AML-193 (cell line): ENCODE measurements at regions not wholly inside any gene's neighbourhood (a gene's known extent, or its start where the extent isn't known, plus 50 kb on each side); places are given as distances from the start of the nearest gene placed in this dataset.
"Not testable (repeated sequence)": the region's sequence is repeated elsewhere in the genome, so short reads cannot be mapped to it uniquely, and the experiment has no call there.

ENCODE experiments used
- DNase-seq, 2 experiments: peaks; one replicate each; lab custom pipeline; 2025; lab: John Stamatoyannopoulos, UW

DNA sequence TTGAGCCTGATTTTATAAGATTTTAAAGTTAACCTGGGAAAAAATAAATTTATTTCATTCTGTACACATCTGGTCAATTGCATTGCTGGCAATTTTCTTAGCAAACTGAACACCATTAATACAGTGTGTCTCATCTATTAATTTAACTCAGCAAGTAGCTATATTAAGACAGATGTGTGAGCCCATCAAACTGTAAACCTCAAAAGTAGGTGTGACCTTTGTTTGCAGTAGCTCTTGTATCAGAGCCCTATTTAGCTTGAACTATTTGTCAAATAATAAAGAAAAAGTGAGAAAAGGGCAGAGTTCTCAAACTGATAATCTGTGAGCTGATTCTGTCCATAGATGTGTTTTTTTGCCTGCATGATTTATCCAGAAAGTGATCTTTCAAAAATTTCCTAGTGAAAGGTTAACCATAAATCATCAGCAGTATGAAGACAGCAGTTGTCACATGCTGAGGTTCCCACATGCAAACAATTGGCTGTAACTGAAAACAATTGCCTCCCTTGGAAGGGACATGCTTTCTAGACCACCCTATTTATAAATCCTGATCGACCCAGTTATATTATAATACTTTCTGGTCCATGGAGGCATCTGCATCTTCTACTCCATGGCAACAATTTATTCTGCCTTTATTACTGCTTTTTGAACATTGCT is 646.5 kb downstream of the NSUN3 start:
- DNase-seq = no peak

DNA sequence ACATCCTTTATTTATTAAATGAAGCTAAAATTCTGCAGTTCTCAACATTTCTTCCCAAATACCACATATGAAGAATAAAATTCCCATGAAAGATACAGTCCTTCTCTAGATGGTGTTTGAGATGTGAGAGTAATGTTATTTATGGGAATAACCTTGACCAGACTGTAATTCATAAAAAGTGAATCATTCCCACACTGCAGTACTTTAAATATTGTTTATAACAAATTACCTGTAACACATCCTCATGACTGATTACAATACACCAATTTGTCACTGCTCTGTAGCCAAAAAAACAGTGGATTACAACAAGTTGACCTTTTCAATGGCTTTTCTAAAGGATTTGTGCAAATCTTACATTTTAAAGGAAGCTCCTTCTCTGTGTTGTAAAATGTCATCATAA is 651.3 kb downstream of the NSUN3 start:
- DNase-seq = no peak

DNA sequence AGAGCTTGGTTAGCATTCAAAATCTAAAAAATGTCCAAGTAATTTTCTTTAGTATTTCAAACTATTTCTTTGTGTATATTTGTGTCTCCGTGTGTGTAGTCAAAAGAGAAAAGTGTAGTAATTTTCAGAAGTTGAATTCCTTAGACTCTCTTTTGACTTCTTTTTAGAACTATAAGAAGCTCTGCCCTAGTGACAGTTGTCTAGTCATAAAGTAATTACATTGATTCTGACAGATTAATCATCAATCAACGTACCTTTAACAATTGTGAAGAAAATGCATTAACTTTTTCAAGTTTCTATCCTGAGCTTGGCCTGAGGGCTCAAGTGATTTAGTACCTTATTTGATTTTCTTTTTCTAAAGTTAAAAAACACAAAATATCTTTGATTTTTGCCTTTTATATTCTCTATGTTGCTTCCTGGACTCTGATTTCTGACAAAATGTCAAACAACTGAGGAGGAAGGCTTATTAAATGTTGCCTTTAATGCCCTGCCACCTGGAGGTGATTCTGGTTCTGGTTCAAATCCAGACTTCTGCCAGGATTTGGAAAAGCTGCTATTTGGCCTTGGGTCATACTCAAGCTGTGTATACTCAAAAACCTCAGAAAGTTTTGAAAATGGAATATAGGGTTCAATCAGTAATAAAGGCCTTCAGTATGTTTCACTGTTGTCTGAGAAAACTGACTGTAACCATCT is 653.6 kb downstream of the NSUN3 start:
- DNase-seq = no peak

DNA sequence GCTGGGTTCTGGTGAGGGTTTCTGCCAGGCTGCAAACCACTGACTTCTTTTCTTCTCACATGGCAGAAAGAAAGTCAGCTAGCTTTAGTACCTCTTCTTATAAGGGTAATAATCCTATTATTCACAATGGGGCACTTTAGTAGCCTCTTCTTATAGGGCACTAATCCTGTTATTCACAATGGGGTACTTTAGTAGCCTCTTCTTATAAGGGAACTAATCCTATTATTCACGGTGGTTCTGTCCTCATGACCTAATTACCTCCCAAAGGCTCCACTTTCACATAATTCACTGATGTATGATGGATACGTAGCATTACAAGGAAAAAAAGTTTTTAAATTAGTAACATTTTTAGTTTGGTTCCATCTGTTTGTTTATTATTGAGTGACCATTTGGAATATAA is 671.3 kb downstream of the NSUN3 start:
- DNase-seq = no peak

DNA sequence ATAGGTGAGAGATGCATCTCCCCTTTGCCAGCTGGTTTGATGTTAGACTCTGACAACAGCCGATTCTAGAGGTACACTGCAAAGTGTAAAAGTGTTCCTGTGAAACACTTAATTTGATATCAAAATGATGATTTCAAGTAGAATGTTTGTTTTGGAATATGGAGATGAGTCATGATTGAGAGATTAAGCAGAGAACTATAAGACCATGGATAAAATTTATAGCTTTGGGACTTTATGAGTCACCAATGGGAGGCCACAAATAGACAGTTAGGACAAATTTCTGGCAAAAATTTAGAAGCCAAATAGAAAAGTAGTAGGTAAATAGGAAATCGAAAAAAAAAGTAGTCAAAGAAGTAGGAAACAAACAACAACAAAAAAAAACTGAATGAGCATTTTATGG is 672.5 kb downstream of the NSUN3 start:
- DNase-seq = no peak

DNA sequence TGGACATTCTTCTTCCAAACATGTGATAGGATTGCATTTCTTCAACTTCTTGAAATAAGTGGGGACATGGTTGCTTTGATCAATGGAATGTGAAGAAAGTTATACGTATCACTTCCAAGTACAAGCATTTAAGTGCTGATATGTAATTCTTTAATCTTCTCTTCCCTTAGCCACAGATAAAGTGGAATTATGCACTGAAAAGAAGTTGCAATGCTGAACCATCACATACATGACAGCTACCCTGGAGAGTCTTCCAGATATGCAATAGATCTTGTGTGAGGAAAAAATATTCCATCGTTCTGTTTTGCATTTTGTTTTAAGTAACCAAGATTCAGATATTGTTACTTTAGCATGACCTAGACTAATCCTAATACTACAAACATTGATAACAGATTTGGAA is 674.3 kb downstream of the NSUN3 start:
- DNase-seq = no peak

DNA sequence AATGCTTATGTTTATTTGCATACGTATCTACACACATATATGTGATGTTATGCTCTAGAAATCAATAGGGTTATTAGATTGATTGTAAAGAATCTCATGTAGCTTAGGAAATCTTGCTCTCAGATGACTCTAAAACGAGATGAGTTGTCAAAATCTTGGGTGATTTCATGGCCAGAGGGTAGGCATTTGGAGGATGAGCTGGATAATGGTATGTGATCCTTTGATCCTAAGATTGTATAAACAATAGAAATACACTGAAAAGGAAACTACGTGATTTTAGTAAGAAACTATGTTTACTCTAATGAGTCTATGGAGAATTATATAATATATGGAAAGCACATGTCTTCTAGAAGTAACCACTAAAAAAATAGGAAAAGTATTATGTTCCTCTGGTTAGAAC is 676.6 kb downstream of the NSUN3 start:
- DNase-seq = no peak

DNA sequence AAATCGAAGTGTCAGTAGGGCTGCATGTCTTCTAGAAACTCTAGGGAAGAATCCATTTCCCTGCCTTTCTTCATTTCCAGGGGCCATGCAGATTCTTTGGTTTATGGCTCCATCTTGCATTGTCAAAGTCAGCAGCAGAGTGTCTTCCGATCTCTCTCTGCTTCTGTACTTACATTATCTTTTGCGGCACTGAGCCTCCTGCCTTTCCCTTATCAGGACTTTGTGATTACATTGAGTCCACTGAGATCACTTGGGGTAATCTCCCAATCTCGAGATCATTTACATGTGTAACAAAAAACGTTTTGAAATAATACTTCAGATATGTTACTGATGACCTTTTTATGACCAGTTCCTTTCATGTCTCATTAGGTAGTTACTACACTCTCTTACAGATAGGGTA is 695.9 kb downstream of the NSUN3 start:
- DNase-seq = no peak

DNA sequence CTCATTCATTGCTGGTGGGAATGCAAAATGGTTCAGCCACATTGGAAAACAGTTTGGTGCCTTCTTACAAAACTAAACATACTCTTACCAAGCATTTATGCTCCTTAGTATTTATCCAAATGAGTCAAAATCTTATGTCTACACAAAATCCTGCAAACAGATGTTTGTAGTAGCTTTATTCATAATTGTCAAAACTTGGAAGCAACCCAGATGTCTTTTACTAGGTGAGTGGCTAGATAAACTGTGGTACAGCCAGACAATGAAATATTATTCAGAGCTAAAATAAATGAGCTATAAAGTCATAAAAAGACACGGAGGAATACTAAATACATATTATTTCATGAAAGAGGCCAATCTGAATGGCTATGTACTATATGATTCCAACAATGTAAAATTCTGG is 709.5 kb downstream of the NSUN3 start:
- no peak for DNase-seq

DNA sequence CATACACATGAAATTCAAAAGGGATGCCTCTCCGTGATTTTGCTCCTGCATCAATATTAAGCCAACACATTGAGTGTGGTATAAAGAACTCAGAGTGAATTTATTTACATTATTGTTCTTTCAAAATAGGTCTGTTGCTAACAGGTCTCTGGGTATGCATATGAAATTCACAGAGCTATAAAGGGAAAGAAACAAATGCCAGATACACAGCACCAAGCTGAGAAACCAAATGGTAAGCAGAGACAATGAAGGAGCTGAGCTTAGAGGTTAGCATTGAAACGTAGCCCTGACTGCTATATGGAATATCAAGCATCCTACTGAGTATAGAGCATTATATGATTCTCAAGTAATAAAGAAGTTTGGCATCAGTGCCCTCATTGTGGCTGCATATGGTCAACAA is 712.9 kb downstream of the NSUN3 start:
- DNase-seq = no peak

DNA sequence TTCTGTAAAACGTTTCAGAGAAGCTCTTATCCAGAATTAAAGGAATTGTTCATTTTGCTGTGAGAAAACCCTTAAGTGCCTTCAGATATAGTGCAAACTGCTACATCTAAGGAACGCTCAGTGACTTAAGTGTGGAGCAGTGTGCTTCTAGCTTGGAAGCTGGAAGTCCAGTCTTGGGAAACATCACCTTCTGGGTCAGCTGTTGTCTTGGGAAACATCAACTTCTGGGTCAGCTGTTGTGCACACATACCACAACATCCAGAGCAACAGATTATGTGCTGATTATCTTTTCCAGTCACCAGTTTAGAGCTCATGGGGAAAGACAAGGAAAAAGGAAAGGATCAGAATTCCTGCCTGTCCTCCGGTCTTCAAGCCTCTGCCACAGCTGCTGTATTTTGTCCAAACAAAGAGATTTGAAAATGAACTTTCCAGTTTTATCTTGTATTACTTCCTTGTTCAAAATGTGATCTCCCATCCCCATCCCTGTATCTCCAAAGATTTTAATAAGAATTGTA is 713.6 kb downstream of the NSUN3 start:
- no peak for DNase-seq

DNA sequence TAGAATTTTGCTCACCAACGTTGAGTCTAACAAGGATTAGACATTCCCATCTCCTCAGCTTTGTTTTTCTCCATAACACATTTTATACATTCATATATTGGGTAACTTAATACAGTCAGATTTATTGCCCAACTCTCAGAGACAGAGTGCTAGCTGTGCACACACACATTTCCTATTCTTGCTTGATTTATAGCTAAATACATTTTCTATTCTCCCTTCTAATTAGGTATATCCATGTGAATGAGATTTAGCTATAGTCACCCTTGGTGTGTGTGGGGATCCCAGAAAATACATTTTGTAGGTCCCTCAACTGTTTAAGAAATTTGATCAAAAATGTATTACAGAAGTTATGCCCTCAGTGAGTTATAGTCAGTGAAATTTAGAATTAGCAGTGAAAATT is 715.4 kb downstream of the NSUN3 start:
- DNase-seq = no peak

DNA sequence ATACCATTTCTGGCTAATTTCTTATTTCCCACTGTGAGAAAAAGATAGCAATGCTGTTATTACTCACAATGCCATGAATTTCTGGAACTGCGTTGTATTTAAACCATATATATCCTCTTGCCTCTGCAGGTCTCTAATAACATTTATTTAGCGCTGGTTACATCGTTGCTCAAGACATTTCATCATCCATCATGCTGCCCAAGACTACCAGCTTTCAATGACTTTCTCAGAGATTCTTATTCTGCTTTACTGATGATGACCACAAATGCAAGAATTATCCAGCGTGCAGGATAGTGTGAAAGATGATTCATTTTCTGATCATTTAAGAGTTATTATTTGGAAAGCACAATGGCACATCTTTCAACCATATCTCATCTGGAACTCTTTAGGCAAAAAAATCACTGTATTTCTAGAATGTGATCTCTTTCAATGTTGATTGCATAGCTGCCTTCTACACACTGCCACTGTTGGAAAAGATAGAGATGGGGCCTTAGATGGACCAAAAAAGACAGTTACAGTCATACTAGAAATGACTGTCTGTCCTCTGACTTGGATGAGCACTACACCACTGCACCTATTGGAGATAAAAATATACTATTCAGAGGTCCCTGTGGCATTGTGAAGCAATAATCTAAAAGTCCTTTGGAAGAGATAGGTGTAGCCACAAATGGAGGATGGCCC is 716.1 kb downstream of the NSUN3 start:
- DNase-seq = no peak

DNA sequence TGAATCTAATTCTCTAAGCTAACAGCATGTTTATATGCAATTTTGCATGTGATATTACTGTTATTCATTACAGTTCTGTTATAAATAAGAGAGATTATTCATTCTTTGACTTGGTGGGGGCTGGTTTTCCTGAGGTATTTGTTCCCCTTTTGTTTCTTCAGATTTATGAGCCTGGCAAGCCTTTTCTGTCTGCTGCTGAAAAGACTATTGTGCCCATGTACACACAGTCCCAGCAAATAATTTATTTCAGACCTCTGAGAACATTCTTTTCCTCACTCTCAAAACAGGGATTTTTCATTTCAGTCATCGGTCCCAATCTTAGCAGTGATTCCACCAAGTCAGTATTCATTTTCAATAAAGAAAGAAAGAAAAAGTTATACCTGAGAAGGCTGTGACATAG is 716.8 kb downstream of the NSUN3 start:
- DNase-seq = no peak

DNA sequence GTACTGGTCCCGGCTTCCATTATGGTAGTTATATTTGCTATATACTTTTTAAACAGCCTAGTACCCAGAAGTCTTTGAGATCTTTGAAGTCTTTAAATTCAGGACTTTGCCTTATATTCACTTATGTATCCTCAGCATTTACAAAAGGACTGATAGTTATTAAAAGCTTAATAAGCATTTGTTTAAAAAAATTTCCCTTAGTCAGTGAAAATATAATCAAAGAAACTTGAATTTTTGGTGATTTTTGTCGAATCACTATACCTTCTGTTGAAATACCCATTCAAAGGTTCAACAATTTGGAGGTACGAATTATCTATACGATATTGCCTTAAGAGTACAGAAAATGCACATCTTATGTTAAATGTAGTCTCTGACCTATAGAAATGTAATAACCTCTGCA is 721.4 kb downstream of the NSUN3 start:
- DNase-seq = no peak

DNA sequence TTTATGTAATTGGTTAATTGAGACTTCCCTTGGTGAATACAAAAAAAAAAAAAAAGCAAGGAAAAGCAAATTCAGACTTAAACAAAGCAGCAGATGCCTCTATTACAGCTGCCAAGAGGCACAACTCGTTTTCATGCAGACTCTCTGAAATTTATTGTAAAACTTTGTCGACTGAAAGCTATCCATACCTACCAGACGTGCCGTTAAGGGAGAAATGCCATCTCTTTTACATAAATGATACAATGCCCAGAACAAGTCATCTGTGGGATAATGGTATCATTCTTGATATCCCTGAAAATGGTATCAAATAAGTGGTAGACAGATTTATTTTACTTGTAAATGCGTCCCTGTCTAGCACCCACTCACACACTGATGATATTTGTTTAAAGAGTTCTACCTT is 724.2 kb downstream of the NSUN3 start:
- DNase-seq = no peak

DNA sequence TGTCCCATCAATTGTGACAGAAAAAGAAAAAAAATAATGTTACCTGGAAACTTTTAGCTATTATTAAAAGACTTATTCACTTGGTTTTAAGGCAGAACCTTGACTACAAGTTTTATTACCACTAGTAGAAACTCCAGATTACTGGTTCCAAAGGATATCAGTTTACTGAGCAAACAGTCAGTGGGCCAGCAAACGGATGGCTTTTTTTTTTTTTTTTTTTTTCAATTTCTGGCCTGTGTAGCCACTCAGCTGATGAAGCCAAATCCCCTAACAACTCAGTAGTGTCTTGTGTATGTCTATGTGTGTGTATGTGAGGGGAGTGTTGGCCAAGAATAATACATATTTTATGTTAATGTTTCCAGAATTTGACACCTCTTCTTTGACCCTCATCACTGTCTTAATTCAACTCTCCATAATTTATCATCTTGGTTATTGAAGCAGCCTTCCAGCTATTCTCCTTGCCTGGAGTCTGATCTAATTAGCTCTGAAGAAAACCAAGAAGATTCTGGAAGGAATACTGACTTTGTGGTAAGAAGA is 724.9 kb downstream of the NSUN3 start:
- DNase-seq = no peak

DNA sequence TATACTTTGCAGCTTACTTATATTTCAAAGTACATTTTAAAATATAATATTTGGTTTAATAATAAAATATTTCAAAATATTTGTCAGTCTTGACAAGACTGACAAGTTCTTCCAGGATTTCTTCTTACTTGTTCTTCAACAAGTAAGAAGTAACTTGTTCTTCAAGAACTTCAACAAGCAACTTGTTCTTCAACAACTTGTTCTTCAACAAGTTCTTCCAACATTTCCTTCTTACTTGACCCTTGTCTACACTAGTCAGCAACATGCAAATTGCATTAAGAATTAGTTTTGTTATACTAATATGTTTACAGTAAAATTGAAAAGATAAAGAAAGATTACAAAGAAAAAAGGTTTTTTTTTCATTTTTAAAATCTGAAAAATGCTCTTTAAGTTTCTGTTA is 731.7 kb downstream of the NSUN3 start:
- DNase-seq = no peak

DNA sequence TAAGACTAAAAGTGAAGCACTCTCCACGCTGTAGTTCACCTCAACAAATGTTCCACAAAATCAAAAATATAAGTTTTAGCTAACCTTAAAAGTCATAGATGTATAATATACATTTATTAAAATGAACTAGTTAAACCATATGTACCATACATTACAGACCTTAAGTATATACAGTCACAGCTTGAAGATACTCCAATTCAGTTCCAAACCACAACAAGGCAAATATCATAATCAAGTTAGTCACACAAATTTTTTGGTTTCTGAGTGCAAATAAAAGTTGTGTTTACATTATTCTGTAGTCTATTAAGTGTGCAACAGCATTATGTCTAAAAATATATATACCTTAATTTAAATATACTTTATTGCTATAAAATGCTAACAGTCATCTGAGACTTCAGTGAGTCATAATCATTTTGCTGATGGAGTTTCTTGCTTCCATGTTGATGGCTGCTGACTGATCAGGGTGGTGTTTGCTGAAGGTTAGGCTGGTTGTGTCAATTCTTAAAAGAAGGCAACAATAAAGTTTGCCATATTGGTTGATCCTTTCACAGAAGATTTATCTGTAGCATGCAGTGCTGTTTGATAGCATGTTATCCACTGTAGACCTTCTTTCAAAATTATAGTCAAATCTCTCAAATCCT is 736.7 kb downstream of the NSUN3 start:
- DNase-seq = no peak

DNA sequence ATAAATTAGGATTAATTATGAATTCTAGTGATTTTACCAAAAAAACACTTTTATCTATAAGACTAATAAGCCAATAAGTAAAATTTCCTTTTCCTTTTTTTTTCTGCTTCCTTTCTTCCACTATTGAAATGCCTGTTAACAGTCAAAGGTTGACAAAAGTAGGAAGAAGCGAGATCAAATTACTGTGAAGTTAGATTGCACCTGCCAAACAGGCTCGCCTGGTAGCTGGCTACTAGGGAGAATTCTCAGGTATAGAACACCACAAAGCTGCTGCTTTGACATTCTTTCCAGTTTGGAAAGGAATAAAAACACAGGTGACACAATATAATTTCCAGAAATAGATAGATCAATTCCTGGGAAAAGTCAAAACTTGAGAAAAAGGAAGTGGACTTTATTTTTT is 749.0 kb downstream of the NSUN3 start:
- no peak for DNase-seq

DNA sequence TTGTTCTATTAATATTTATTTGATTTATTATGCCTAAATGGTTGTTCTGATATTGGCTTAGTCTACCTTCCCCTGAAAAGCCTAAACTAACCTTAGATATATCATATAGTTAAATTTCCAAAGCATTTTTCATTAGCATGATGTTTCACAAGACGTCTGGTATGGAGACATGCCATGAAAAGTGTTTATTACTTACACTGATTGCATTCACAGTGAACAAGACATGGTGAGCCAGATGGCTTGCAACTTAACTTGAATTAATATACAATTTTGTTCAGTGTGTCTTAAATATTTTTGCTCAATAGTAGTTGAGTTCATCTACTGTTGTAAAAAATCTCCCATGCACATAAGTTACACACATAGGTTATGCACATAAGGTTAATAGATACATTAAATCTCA is 758.4 kb downstream of the NSUN3 start:
- no peak for DNase-seq

DNA sequence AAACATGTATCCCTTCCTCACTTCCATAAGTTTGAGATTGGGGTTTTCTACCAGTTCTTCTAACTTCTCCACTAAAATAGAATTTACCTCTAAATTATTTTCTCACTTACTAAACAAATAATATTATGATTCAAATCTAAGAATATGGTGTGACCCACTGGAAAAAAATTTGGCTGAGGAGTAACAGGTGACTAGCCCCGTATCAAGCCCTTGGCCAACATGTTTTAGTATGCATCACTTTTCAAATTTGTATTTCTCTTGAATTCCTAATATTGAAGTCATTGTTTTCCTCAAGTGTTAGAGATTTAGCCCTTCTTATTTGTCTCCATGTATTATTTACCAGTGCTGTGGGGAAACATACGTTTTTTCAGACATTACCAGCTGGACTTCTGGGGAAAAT is 759.4 kb downstream of the NSUN3 start:
- no peak for DNase-seq

DNA sequence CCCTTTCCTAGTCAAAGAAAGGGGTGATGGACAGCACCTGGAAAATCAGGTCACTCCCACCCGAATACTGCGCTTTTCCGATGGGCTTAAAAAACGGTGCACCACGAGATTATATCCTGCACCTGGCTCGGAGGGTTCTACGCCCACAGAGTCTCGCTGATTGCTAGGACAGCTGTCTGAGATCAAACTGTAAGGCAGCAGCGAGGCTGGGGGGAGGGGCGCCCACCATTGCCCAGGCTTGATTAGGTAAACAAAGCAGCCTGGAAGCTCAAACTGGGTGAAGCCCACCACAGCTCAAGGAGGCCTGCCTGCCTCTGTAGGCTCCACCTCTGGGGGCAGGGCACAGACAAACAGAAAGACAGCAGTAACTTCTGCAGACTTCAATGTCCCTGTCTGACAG is 783.4 kb downstream of the NSUN3 start:
- not testable (repeated sequence) for DNase-seq
